ENCODE measurements at regions not wholly inside any gene's neighbourhood (a gene's known extent, or its start where the extent isn't known, plus 50 kb on each side); places are given as distances from the start of the nearest gene placed in this dataset.

DNA sequence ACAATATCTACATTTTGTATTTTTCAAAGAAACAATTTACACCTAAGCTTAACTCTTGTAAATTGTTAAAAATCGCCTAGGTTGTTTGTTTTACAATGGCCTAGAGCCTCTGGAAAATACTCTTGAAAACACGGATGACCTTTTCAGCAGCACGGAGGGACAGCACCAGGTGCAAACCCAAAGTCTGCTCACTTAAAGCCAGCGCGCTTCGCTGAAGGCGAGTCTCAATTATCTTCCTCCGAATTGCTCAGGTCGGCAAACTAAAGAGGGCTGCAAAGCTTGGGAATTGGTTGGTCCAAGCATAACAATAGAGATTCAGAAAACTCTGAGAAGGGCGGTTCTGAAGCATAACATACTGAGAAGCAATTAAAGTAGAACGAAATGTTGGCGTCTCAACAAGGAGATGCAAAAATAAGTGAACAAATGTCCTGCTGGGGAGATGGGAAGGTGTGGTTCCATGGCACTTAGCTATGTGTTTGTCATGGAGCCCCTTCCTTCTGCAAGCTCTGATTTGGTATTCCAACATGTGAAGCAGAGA is 139.9 kb upstream of the PITRM1 start:
- H3K4me1 Mint-ChIP-seq: no peaks in the 10 kb centered on the region
- peaks cover 0 to 18% (median 3%) of the 10 kb centered on the region in 4 experiments for H3K27me3 ChIP-seq (replicated peaks in 1 of 4; ENCODE audit: control extremely low read depth in 1 of 4, control insufficient read depth in 3 of 4, insufficient read depth in 4 of 4, low read length in 3 of 4)
- H3K36me3 ChIP-seq (replicated peaks in 1 of 2; ENCODE audit: control extremely low read depth in 1 of 2, control insufficient read depth in 1 of 2, extremely low read depth in 1 of 2, insufficient read depth in 2 of 2, low read length in 1 of 2): no peaks in the 10 kb centered on the region
- no peak overlapping the region for H3K27ac ChIP-seq (ENCODE audit: low read length in 2 of 2)
- H3K9me3 Mint-ChIP-seq (ENCODE audit: insufficient read depth): no peaks in the 10 kb centered on the region
- no peak overlapping the region for H2AFZ ChIP-seq (ENCODE audit: insufficient read depth, low read depth, low read length, poor library complexity, severe bottlenecking)
- ChIA-PET CTCF (no interaction called here), POLR2A (no interaction called here)
- intact Hi-C loops (cut with micrococcal nuclease): no loop called here
- no peak overlapping the region for H3K9ac ChIP-seq (ENCODE audit: low read length)
- H3K4me2 ChIP-seq (replicated peaks; ENCODE audit: low read depth, low read length, poor library complexity, severe bottlenecking): no peak overlapping the region
- no peak for ATAC-seq (ENCODE audit: low read depth)
- H3K9me3 ChIP-seq (ENCODE audit: control extremely low read depth in 1 of 3, control insufficient read depth in 2 of 3, insufficient read depth in 1 of 3, low read length in 2 of 3): peaks cover 0 to 3% (median 0%) of the 10 kb centered on the region in 3 donors
- no peak overlapping the region for H3K4me3 Mint-ChIP-seq
- no peak for TF ChIP-seq EZH2 (IDR thresholded peaks at IDR 0.05; ENCODE audit: borderline replicate concordance, insufficient read depth, low read depth, low read length, poor library complexity, severe bottlenecking)
- TF ChIP-seq, protein P1, sequence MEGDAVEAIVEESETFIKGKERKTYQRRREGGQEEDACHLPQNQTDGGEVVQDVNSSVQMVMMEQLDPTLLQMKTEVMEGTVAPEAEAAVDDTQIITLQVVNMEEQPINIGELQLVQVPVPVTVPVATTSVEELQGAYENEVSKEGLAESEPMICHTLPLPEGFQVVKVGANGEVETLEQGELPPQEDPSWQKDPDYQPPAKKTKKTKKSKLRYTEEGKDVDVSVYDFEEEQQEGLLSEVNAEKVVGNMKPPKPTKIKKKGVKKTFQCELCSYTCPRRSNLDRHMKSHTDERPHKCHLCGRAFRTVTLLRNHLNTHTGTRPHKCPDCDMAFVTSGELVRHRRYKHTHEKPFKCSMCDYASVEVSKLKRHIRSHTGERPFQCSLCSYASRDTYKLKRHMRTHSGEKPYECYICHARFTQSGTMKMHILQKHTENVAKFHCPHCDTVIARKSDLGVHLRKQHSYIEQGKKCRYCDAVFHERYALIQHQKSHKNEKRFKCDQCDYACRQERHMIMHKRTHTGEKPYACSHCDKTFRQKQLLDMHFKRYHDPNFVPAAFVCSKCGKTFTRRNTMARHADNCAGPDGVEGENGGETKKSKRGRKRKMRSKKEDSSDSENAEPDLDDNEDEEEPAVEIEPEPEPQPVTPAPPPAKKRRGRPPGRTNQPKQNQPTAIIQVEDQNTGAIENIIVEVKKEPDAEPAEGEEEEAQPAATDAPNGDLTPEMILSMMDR (IDR thresholded peaks at IDR 0.05): no peak
- H3K27ac Mint-ChIP-seq: no peak overlapping the region
- H4K20me1 ChIP-seq (ENCODE audit: control insufficient read depth, insufficient read depth, low read length, poor library complexity, severe bottlenecking): no peaks in the 10 kb centered on the region
- no peak overlapping the region for H3K4me3 ChIP-seq (ENCODE audit: control extremely low read depth in 1 of 5, extremely low read depth in 1 of 5, insufficient read depth in 1 of 5, low read depth in 2 of 5, low read length in 4 of 5)
- H3K79me2 ChIP-seq (ENCODE audit: control insufficient read depth, insufficient read depth, low read length): no peaks in the 10 kb centered on the region
- DNase-seq: no peak
- WGBS (ENCODE audit: insufficient coverage): 87% methylated on average over 12 of the region's 12 CpGs
- H3K4me1 ChIP-seq (ENCODE audit: control insufficient read depth in 2 of 2, insufficient read depth in 2 of 2, low read length in 2 of 2): no peaks in the 10 kb centered on the region
- H3K27me3 Mint-ChIP-seq: peaks cover 25% of the 10 kb centered on the region

DNA sequence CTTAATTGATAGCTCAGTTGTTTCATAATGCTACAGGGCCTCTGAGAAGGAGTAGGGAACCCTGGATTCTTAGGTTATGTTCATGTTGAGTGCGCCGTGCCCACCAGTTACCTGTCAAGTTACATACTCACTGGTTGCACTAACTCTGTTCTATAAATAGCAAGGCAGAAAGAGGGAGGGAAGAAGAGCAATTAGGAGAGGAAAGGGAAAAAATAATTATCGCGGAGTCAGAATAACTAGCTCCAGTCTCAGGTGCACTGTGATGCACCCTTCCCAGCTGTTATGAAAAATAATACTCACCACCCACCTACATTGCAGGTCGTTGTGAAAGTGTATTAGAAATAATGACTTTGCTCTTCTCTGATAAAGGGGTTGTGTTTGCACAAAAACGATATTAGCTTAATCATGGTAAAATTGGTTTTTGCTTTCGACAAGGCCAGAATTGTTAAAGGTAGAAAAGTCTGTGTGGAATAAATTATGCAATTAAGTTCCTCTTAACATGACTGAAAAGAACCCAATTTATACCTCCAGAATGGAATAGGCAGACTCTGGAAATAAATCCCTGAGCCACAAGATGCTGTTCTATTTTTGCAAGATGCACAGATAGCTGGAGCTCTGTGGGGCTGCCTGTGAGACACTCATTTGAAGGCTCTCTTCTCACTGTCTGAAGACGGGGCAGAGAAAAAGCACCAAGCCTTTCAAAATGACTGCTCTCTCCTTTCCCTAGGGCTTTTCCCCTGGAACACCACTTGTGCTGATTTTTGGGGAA is 137.6 kb upstream of the PITRM1 start:
- H3K9me3 ChIP-seq (ENCODE audit: control extremely low read depth in 1 of 3, control insufficient read depth in 2 of 3, insufficient read depth in 1 of 3, low read length in 2 of 3): peaks cover 0 to 3% (median 0%) of the 10 kb centered on the region in 3 donors
- intact Hi-C loops (cut with micrococcal nuclease): no loop called here
- no peak overlapping the region for H3K27ac Mint-ChIP-seq
- no peak overlapping the region for H3K4me3 ChIP-seq (ENCODE audit: control extremely low read depth in 1 of 5, extremely low read depth in 1 of 5, insufficient read depth in 1 of 5, low read depth in 2 of 5, low read length in 4 of 5)
- no peaks in the 10 kb centered on the region for H3K9me3 Mint-ChIP-seq (ENCODE audit: insufficient read depth)
- H3K4me3 Mint-ChIP-seq: no peak overlapping the region
- H3K4me1 ChIP-seq (ENCODE audit: control insufficient read depth in 2 of 2, insufficient read depth in 2 of 2, low read length in 2 of 2): no peaks in the 10 kb centered on the region
- H3K36me3 ChIP-seq (replicated peaks in 1 of 2; ENCODE audit: control extremely low read depth in 1 of 2, control insufficient read depth in 1 of 2, extremely low read depth in 1 of 2, insufficient read depth in 2 of 2, low read length in 1 of 2): no peaks in the 10 kb centered on the region
- peaks cover 33% of the 10 kb centered on the region for H3K27me3 Mint-ChIP-seq
- DNase-seq (no peak), ATAC-seq (ENCODE audit: low read depth) (no peak)
- H3K4me1 Mint-ChIP-seq: no peaks in the 10 kb centered on the region
- no peaks in the 10 kb centered on the region for H4K20me1 ChIP-seq (ENCODE audit: control insufficient read depth, insufficient read depth, low read length, poor library complexity, severe bottlenecking)
- peaks cover 0 to 16% (median 4%) of the 10 kb centered on the region in 4 experiments for H3K27me3 ChIP-seq (replicated peaks in 1 of 4; ENCODE audit: control extremely low read depth in 1 of 4, control insufficient read depth in 3 of 4, insufficient read depth in 4 of 4, low read length in 3 of 4)
- POLR2A ChIA-PET: no interaction called here
- TF ChIP-seq, protein P1 (IDR thresholded peaks at IDR 0.05): no peak
- TF ChIP-seq EZH2 (IDR thresholded peaks at IDR 0.05; ENCODE audit: borderline replicate concordance, insufficient read depth, low read depth, low read length, poor library complexity, severe bottlenecking): no peak
- 100% methylated on average over 1 of the region's 8 CpGs for WGBS (ENCODE audit: insufficient coverage)
- H3K27ac ChIP-seq (ENCODE audit: low read length in 2 of 2): no peak overlapping the region
- CTCF ChIA-PET: no interaction called here
- no peak overlapping the region for H3K4me2 ChIP-seq (replicated peaks; ENCODE audit: low read depth, low read length, poor library complexity, severe bottlenecking)
- no peak overlapping the region for H3K9ac ChIP-seq (ENCODE audit: low read length)
- H3K79me2 ChIP-seq (ENCODE audit: control insufficient read depth, insufficient read depth, low read length): no peaks in the 10 kb centered on the region
- no peak overlapping the region for H2AFZ ChIP-seq (ENCODE audit: insufficient read depth, low read depth, low read length, poor library complexity, severe bottlenecking)

All from B cell (primary cell).